ENCODE measurements at regions not wholly inside any gene's neighbourhood (a gene's known extent, or its start where the extent isn't known, plus 50 kb on each side); places are given as distances from the start of the nearest gene placed in this dataset.

DNA sequence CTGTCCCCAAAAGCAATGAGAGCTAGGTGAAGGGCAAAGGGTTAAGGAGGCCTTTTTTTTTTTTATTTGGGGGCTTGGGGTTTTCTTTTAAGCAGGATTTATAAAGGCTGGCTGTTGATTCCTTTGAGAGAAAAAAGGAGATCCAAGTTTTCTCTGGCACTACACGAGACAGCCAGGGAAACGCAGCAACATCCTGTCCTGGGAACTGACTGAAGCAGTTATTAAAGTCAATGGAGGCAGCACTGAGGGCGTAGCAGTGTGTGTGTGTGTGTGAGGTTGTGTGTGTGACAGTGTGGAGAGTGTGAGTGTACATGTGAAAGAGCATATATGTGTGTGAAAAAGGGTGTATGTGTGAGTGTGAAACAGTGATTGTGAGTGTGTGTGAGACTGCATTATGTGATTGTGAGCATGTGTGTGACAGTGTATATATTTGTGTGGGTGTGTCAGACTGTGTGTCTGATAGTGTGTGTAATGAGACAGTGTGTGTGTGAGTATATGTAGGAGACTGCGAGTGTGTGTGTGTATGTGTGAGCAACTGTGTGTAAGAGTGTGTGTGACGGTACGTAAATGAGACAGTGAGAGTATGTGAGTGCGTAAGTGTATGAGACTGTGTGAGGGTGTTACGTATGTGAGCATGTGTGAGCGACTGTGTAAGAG, 65.9 kb upstream of the TIAM1 start:
- DNase-seq (ENCODE audit: low read depth in 3 of 3), result no peak

DNA sequence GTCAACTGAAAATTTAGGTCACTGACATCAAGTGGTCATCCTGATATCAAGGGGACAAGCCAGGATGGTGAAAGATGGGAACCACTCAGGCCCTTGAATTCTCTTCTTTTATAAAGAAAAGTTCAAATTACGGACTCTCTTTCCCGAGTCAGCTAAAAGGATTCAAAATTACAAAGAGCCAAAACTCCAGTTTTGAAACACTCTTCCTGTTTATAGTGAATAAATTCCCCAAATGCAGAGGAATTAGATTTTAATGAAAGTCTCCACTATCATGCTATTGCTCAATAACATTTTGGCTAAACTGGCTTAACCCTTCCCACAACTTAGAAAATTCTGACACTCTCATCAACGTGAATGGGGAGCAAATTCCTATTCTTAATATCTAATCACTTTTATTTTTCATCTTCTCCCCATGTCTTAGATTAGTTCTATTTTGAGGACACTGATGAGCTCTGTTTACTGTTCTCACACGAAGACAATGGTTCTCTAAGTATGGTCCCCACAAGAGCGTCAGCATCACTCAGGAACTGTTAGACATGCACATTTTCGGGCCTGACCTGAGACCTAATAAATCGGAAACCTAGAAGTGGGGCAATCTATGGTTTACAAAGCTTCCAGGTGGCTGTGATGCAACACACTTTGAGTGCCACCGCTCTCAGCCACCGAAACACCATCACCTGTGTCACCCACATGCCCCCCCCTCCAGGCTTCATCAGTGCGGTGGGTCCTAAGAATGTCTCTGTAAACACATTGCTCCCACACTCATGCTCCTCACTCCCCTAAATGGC, 64.4 kb upstream of the TIAM1 start:
- DNase-seq (ENCODE audit: low read depth in 3 of 3), result no peak

DNA sequence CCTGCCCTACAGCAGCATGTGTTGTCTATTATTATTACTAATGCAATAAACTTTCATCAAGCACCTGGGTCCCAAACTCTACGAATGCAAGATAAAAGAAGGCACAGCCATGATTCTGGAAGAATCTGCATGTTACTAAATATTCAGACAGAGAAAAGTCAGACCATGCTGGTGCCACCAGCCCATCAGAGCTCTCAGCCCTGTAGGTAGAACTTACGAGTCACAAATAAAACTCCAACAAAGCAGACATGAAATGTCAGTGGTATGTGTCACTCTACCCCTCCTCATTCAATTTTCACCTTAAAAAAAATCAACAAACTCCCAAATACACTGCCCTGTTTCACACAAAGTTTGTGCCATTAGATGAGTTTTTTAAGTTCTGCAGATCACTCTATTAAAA, 62.4 kb upstream of the TIAM1 start:
- DNase-seq (ENCODE audit: low read depth in 3 of 3), result no peak

DNA sequence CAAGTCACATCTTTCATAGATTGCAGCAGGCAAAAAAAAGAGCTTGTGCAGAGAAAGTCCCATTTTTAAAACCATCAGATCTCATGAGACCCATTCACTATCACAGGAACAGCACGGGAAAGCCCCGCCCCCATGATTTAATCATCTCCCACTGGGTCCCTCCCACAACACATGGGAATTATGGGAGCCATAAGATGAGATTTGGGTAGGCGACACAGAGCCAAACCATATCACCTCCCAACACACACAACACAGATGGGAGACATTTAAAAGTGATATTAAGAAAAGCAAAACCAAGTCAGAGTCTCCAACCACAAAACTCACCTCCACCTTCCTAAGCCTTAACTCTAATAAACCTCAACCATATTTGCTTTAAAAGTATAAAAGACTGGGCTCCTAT, 61.5 kb upstream of the TIAM1 start:
- no peak for DNase-seq (ENCODE audit: low read depth in 3 of 3)

DNA sequence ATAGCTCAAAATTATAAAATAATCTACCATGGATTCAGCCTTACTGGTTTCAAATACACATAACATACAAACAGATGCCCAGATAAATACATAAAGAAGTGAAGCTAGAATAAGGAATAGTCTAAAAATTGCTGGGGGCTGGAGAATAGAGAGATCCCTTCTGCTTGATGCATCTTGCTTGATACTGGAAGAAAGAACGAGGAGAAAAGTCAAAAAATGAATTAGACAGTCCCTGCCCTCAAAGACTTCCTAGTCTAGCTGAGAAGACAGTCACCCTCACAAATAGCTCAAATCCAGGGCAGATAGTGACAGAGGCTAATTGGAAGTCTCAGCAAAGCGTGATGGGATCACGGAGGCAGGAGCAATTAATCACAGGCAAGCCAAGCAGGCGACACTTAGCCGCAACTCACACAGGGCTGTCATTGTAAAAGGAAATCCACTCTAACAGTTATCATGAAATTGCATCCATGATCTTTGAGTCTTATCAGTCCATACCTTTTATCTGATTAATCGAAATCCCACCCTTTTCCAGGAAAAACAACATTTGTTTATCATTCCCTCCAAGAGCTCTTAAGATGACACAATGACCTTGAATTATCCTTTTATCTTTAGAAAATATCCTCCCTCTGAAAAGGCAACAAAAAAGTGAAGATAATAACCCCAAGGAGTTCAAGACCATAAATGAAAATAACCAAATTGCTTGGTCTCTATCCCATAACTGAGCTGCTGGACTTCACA, 59.7 kb upstream of the TIAM1 start:
- DNase-seq (ENCODE audit: low read depth in 3 of 3), result no peak

DNA sequence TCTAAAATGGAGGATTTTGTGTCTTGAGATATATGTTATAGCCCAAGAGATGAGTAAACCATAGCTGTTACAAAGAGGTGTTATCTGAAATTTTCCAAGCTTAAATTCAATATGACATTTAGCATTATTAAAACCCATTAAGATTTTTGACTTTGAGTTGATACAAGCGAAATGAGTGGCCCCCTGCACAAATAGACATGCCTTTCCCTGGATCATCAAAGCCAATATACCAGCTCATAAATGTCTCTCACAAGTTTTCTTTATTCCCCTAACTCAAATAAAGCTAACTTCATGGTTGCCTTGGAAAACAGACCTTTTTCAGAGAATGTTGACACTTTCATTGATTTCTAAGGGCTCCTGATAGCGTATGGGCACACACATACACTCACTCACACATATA, 55.5 kb upstream of the TIAM1 start:
- no peak for DNase-seq (ENCODE audit: low read depth in 3 of 3)

DNA sequence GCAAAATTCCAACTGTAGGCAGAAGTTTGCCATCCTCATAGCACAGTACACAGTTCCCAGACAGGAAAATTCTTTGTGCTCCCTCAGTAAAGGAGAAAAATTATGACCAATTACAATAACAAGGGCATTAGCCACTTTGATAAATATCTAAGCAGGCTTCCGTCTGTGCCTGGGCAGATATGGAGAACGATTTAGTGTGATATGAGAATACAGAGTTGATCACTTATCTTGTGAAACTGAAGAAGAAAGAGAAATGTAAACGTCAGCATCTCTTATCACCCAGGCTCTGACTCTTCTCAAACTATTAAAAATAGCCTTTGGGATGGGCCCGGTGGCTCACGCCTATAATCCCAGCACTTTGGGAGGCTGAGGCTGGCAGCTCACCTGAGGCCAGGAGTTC, 54.5 kb upstream of the TIAM1 start:
- no peak for DNase-seq (ENCODE audit: low read depth in 3 of 3)

DNA sequence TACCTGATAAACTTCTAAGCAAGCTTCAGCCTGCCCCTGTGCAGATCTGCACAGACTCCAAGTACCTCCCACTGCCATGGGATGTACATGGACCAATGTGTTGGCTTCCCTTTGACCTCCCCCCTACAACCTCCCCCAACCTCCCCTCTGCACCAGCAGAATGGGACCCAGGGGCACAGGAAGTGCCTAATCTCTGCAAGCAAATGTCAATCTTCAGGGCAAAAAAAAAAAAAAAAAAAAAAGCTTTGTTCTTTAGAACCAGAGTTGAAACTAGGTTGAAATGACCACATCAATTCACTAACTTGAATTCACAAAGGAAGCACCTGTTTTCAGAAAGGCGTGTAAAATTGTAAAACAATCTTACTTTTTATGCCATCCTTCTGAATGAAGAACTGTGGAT, 53.9 kb upstream of the TIAM1 start:
- no peak for DNase-seq (ENCODE audit: low read depth in 3 of 3)

DNA sequence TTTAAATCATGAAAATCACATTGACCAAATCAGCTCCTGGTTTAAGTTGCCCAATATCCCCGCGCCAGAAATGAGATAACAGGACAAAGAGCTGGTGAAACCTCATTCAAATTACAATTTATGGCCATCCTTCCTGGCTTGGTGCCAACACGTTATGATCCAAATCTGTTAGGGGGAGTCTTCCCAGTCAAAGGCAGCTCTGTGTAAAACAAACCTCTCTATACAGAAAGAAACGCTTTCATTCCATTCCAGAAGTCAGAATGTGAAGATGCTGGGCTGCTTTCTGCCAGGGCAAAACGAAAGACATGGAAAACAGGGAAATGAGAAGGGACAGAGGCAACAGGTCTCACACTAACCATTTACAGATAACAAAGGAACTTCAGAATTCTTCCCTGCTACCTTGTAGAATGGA, 53.5 kb upstream of the TIAM1 start:
- no peak for DNase-seq (ENCODE audit: low read depth in 3 of 3)

DNA sequence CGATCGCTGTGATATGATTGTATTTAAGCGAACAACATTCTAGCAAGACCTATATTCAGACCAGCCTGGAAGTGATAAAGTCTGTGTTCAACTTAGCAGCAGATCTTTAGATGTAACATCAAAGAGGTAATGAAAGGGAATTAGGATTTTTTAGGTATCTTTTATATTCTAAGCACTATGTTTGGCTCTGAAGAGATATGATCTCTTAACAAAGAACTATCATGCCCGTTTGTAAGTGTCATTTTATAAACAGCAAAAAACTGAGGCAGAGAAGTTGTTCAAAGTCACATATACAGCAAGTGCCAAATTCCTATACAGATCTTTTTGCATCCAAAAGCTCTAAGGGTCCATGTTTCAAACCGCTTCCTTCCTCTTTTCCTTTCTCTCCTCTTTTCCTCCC, 53.0 kb upstream of the TIAM1 start:
- no peak for DNase-seq (ENCODE audit: low read depth in 3 of 3)

DNA sequence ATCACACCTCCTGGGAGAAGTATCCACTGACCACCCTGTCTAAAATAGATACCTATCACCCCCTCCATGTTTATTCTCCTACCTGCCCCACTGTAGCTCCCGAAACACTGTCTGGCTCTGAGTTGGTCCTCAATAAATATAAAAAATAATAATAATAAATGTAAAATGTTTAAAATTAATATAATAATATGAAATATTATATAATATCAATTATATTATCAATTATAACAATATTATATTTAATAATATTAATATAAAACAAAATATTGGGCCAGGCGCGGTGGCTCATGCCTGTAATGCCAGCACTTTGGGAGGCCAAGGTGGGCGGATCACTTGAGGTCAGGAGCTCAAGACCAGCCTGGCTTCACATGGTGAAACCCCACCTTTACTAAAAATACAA, 52.3 kb upstream of the TIAM1 start:
- no peak for DNase-seq (ENCODE audit: low read depth in 3 of 3)

DNA sequence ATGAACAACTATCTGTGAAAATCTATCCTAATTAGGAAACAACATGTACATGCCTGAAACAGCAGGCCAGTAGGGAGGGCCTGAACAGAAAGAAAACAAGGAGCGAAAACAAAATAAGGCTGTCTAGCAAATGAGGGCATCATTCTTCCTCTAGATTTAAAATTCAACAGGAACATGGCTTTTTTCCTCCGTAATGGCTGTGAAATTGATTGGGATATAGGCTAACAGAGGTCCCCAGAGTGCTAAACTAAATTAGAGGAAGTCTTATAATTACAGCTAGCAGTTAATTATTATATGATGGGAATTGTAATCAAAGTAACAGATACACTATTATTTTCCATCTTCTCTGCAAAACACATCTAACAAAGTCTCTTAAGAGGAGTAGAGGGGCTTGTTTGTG, 51.7 kb upstream of the TIAM1 start:
- DNase-seq (ENCODE audit: low read depth in 3 of 3), result no peak

DNA sequence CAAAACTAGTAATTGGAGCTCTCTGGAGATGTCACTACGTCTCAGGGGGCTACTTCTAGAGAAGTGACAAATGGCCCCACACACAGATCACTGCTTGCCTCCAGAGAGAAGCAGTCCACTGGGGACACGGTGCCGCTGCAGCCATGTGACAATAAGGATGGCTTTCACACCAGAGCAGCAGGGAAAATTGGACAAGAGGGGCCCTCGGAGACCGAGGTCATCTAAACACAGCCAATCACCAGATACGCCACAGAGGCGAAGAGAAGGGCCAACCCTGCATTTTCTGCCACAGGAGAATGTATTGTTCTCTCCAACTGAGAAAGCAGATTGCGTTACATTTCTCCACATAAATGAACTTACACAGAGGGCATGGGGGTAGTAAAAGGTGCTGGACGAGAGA, 51.2 kb upstream of the TIAM1 start:
- no peak for DNase-seq (ENCODE audit: low read depth in 3 of 3)

DNA sequence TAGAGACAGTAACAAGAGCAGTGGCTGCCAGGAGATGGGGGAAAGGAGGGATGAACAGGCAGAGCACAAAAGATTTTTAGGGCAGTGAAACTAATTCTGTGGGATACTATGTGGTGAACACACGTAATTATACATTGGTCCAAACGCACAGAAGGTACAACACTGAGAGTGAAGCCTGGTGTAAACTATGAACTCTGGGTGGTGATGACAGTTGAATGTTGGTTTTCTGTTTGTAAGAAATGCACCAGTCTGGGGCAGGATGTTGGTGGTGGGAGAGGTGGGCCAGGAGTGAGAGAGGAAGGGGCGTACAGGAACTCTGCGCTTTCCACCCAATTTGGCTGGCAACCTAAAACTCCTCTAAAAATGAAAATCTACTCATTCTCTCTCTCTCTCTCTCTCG, 50.2 kb upstream of the TIAM1 start:
- no peak for DNase-seq (ENCODE audit: low read depth in 3 of 3)

Data from stimulated activated CD4-positive, alpha-beta T cell treated with anti-CD3 and anti-CD28 coated beads, TNF-alpha, amount 100 ng/mL, for 48 hours (primary cell).